PC-9 (cell line): ENCODE measurements at regions not wholly inside any gene's neighbourhood (a gene's known extent, or its start where the extent isn't known, plus 50 kb on each side); places are given as distances from the start of the nearest gene placed in this dataset.

ENCODE experiments used
- CTCF ChIP-seq: fragments of 200-600 bp; sonication (generic); conservative IDR thresholded peaks from 2 replicates; pipeline ENCODE4 v1.6.1; 2017; ENCODE audit warnings: mixed run types, antibody characterized with exemption, mild to moderate bottlenecking, moderate library complexity
- EZH2 ChIP-seq: fragments of 200-600 bp; sonication (generic); IDR thresholded peaks from 2 replicates; pipeline ENCODE4 v1.8.0; 2017; ENCODE audit warnings: antibody characterized with exemption, low read depth

- TF ChIP-seq CTCF (no peak), EZH2 (no peak)
These were observed 160.2 kb upstream of the ZC4H2 start for GRCh38 chrX:65136424-65136823.
